Stimulated activated memory B cell treated with anti-CD40 and anti-IgM and Interleukin-4, amounts not matched to agents 10 μg/mL and 1 μg/mL and 100 μg/mL, for 72 hours (primary cell): ENCODE measurements at regions not wholly inside any gene's neighbourhood (a gene's known extent, or its start where the extent isn't known, plus 50 kb on each side); places are given as distances from the start of the nearest gene placed in this dataset.

ENCODE experiments used
- ATAC-seq: fragments of 150-1000 bp; cut with Tn5 transposase; 2 replicates; pipeline ENCODE4 v1.10.0; 2021
- H3K27ac Mint-ChIP-seq: one replicate; pipeline ENCODE4 v1.8.0; 2022; ENCODE audit warnings: mild to moderate bottlenecking, mixed read lengths
- H3K27me3 Mint-ChIP-seq: one replicate; pipeline ENCODE4 v1.8.0; 2022; ENCODE audit warnings: mixed read lengths
- H3K36me3 Mint-ChIP-seq: one replicate; pipeline ENCODE4 v1.8.0; 2022; ENCODE audit warnings: mixed read lengths
- H3K4me1 Mint-ChIP-seq: one replicate; pipeline ENCODE4 v1.8.0; 2022; ENCODE audit warnings: mixed read lengths
- H3K4me3 Mint-ChIP-seq: one replicate; pipeline ENCODE4 v1.8.0; 2022; ENCODE audit warnings: mild to moderate bottlenecking, moderate library complexity, mixed read lengths
- H3K9me3 Mint-ChIP-seq: one replicate; pipeline ENCODE4 v1.8.0; 2022; ENCODE audit warnings: mixed read lengths

DNA sequence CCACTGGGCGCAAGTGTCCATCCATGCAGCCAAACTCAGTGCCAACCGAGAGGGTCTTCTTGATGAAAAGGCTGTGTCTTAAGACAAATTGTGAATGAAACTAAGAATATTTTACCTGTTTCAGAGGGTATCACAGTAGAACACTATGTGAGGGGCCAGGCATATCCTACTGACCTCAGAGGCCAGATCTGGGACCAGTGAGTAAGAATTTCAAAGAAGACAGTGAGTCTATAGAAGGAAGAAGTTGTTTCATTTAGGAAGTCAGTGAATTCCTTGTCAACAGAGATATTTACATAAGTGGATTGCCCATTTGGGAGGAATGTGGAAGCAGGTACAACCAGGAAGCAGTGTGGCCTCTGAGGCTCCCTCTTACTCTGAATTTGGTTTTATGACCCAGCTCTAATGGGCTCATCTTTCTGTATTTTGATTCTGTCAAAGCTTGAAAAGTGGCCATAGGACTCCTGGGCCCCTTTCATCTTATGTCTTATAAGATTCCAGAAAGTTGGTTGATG lies 137.4 kb downstream of the ZNF664 start:
- H3K27me3 Mint-ChIP-seq: no peaks in the 10 kb centered on the region
- no peak overlapping the region for H3K4me3 Mint-ChIP-seq
- H3K4me1 Mint-ChIP-seq: peaks cover 7% of the 10 kb centered on the region
- no peaks in the 10 kb centered on the region for H3K36me3 Mint-ChIP-seq
- H3K9me3 Mint-ChIP-seq: peaks cover 6% of the 10 kb centered on the region
- no peak overlapping the region for H3K27ac Mint-ChIP-seq
- ATAC-seq: no peak

DNA sequence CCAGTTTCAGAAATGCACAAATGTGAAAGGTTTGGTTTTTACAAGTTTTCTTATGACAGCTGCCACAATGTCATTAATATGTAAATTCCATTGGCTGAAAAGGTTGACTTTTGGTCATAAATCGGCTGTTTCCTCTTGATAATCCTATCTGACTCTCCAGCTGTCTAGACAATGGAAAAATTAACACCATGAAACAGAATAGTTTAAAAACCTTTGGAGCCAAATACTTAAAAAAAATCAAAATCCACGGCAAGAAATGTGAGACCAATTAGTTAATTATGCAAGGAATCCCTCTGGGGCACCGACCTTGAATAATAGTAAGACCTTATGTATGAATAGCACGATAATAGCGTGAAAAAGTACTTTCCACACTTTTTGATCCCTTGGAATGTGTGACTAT lies 138.0 kb downstream of the ZNF664 start:
- H3K27me3 Mint-ChIP-seq: peaks cover 3% of the 10 kb centered on the region
- H3K9me3 Mint-ChIP-seq: peaks cover 6% of the 10 kb centered on the region
- no peaks in the 10 kb centered on the region for H3K36me3 Mint-ChIP-seq
- H3K27ac Mint-ChIP-seq: no peak overlapping the region
- H3K4me3 Mint-ChIP-seq: no peak overlapping the region
- peaks cover 7% of the 10 kb centered on the region for H3K4me1 Mint-ChIP-seq
- no peak for ATAC-seq

DNA sequence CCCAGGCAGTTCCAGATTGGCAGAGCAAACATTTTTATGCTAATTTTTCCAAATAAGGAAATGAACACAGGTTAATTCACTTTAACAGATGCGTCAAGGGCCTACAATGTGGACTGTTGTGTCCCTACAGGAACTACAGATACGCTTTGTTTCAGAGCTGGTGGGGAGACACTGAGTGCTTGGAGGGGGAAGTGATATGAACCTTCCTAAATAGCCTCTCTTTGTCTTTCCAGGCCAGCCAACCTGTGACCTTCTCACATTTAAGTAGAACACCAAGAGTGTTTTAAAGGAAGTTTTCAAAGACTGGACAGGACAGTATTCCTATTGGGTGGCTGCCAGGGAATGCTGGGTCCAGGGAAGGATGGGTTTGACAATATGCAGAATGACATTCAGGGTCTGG lies 141.3 kb downstream of the ZNF664 start:
- no peak for ATAC-seq
- no peak overlapping the region for H3K27ac Mint-ChIP-seq
- H3K36me3 Mint-ChIP-seq: no peaks in the 10 kb centered on the region
- H3K4me3 Mint-ChIP-seq: no peak overlapping the region
- H3K27me3 Mint-ChIP-seq: peaks cover 22% of the 10 kb centered on the region
- peaks cover 7% of the 10 kb centered on the region for H3K4me1 Mint-ChIP-seq
- H3K9me3 Mint-ChIP-seq: peaks cover 3% of the 10 kb centered on the region

DNA sequence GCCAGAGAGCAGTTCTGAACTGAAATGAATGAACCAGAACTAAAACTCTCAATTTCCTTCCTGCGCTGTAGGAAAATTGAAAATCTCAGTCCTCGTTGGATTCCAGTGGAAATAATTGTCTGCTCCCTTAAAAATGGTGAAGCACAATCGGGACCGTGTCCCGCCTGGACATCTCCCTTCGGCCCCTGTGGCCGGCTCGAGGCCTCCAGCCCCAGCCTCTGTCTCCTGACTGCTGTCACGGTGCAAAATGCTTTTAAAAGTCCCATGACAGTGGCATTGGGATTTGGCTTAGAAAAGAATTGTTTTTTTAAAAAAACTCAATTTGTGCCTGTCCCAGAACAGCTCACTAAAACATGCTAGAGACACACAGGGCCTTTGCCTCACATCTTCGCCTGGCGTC lies 142.5 kb downstream of the ZNF664 start:
- Mint-ChIP-seq H3K27ac (no peak overlapping the region), H3K4me3 (no peak overlapping the region), H3K4me1 (no peaks in the 10 kb centered on the region), H3K36me3 (no peaks in the 10 kb centered on the region), H3K9me3 (no peaks in the 10 kb centered on the region), H3K27me3 (peaks cover 22% of the 10 kb centered on the region)
- no peak for ATAC-seq

DNA sequence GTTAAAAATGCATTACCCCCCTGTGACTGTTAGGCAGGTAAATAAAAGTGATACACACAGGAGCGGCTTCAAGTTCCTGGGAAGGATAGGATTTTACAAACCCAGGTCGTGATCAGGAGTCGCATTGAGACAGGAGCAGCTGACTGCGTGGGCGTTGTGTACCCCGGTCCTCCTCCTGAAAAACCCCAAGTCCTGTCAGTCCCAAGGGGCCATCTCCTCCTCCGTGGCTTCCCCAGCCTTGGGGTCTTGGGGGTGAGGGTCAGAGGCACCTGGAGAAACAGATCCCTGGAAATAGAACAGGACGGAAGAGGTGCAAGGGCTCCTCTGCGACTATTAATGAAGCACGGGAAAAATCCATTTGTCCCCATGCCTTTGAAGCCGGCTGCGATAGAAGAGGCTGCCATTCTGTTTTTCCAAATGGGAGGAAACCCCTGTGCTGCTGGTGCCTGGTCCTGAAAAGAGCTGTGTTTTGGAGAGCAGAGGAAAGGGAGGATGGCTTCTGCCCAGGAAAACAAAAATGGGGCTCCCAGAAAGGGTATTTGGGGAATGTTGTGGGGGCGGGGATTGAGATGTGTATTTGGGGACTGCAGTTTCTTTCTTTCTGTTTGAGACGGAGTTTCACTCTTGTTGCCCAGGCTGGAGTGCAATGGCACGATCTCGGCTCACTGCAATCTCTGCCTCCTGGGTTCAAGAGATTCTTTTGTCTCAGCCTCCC lies 143.1 kb downstream of the ZNF664 start:
- no peak for ATAC-seq
- no peaks in the 10 kb centered on the region for H3K4me1 Mint-ChIP-seq
- no peak overlapping the region for H3K4me3 Mint-ChIP-seq
- no peaks in the 10 kb centered on the region for H3K36me3 Mint-ChIP-seq
- peaks cover 22% of the 10 kb centered on the region for H3K27me3 Mint-ChIP-seq
- no peak overlapping the region for H3K27ac Mint-ChIP-seq
- H3K9me3 Mint-ChIP-seq: no peaks in the 10 kb centered on the region

DNA sequence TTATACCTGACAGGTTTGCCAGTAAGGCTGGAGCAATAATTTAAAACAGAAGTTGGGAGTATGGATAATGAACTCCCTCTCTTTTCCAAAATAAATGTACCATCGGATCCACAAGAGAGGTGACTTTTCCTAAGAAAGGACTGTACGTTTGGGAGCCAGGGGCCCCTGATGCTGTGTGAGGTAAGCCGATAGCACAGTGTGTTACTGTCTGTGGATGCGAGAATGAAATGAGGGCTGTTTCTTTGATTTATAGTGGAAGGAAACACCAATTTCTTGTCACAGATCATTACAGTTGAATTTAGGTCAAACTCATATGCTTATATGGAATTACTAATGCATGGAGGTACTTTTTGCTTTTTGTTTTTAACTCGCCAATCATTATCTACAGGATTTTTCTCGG lies 147.7 kb downstream of the ZNF664 start:
- H3K27me3 Mint-ChIP-seq: peaks cover 31% of the 10 kb centered on the region
- ATAC-seq: no peak
- H3K4me1 Mint-ChIP-seq: no peaks in the 10 kb centered on the region
- no peaks in the 10 kb centered on the region for H3K36me3 Mint-ChIP-seq
- no peaks in the 10 kb centered on the region for H3K9me3 Mint-ChIP-seq
- no peak overlapping the region for H3K4me3 Mint-ChIP-seq
- no peak overlapping the region for H3K27ac Mint-ChIP-seq

DNA sequence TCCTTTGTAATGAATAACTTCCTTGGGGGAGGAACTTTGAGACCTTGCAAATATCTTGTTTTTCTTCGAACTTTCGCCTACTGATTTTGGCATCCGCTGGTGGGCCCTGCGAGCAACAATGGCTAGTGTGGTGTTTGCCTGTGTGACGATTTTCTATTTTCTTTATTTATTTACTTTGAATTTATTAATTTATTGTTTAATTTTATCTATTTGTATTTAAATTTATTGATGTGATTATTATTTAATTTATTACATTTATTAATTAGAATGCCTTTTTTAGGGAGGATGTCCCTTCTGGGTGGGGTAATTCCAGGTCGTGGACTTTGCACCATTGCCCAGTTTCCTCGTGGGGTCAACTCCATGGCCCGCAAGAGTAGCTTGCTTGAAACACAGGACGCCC lies 149.7 kb downstream of the ZNF664 start:
- H3K4me3 Mint-ChIP-seq: no peak overlapping the region
- no peak for ATAC-seq
- H3K4me1 Mint-ChIP-seq: no peaks in the 10 kb centered on the region
- H3K27ac Mint-ChIP-seq: no peak overlapping the region
- H3K27me3 Mint-ChIP-seq: peaks cover 17% of the 10 kb centered on the region
- no peaks in the 10 kb centered on the region for H3K9me3 Mint-ChIP-seq
- no peaks in the 10 kb centered on the region for H3K36me3 Mint-ChIP-seq

DNA sequence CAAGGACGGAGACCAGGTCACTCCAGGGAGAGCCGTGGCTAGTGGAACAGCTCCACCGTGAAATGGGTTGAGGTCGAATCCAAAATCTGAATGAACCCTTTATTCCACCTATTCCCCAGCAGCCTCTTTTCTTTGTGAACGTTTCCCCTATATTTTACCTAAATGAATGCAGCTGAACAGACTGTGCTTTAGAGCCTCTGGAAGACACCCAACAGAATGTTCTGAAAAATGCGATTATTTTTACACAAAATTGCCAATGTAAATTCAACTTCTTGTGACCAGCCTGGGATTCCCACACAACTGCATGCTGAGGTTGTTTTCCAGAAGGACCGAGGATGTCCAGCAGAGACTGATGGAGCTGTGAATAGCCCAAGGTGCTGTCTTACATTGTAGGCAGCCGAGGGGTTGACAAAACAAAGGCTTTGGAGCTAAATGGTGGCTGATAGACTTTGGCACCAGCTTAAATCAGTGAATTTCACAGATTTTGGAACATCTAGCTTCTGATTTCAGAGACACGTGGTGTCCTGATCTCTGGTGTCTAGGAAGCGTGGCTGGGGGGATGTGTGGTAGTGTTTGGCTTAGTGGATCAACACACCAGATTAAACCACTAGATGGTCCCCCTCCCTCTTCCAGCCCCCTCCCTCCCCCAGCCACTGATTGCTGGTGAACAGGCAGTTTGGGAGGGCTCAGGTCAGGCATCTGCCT lies 150.4 kb downstream of the ZNF664 start:
- Mint-ChIP-seq H3K4me1 (no peaks in the 10 kb centered on the region), H3K36me3 (no peaks in the 10 kb centered on the region), H3K4me3 (no peak overlapping the region), H3K9me3 (no peaks in the 10 kb centered on the region), H3K27ac (no peak overlapping the region), H3K27me3 (peaks cover 16% of the 10 kb centered on the region)
- no peak for ATAC-seq

DNA sequence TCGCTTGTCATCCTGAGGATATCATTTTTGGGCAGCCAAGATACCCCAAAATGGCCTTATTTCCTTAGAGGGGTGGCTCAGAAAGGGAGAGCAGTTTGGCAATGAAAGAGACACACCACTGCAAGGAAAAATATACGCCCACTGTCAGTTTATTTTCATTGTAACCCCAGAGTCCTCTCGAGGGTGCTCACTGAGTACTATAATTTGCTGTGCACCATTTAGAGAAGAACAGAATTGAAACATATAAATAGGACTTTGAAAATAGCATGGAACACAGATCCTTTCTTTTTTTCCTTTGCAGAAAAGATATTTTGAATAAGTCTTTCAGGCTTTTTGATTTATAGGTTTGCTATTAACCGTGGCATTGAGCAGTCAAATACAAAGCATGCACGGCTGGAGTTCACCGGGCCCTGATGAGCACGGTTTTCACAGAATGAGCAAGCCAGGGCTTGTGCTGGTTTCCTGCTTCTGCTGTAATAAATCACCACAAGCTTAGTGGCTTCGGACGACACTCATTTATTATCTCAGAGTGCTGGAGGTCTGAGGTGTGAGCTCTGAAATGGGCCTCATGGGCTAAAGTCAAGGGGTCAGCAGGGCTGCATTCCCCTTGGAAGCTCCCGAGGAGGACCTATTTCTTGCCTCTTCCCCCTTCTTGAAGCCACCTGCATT lies 152.3 kb downstream of the ZNF664 start:
- no peaks in the 10 kb centered on the region for H3K4me1 Mint-ChIP-seq
- H3K9me3 Mint-ChIP-seq: no peaks in the 10 kb centered on the region
- peaks cover 24% of the 10 kb centered on the region for H3K27me3 Mint-ChIP-seq
- no peak for ATAC-seq
- no peak overlapping the region for H3K27ac Mint-ChIP-seq
- no peaks in the 10 kb centered on the region for H3K36me3 Mint-ChIP-seq
- H3K4me3 Mint-ChIP-seq: no peak overlapping the region

DNA sequence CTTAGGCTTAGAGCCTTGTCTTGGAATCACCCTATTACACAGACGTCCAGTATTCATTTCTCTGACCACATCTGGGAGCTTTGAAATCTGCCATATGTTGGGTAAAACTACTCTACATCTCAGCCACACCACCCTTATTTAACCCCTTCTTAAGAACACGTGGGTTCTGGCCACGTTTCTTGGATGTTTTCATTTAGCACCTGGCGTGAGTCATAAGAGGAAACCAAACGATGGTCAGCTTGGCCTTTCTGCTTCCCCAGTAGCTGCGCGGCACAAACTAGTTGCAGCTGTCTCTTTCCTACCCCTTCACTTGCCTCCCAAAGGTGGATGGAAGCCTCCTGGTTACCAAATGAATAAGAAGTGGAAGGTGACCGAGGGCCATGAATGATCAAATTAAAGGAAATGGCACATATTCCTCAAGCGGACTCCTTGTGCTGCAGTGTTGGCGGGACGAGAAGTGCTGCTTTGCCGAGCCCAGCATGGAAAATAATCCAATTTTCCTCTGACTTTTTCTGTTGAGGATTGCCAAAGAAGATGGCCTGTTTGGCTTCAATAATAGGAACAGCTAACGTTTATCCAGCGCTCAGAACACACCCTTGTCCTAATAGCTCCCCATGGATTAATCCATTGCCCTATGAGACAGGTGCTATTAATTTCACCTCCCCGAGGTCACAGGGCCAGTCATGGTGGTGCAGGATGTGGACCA lies 154.1 kb downstream of the ZNF664 start:
- Mint-ChIP-seq H3K9me3 (no peaks in the 10 kb centered on the region), H3K36me3 (no peaks in the 10 kb centered on the region), H3K4me1 (no peaks in the 10 kb centered on the region), H3K4me3 (no peak overlapping the region), H3K27me3 (peaks cover 24% of the 10 kb centered on the region), H3K27ac (no peak overlapping the region)
- no peak for ATAC-seq

DNA sequence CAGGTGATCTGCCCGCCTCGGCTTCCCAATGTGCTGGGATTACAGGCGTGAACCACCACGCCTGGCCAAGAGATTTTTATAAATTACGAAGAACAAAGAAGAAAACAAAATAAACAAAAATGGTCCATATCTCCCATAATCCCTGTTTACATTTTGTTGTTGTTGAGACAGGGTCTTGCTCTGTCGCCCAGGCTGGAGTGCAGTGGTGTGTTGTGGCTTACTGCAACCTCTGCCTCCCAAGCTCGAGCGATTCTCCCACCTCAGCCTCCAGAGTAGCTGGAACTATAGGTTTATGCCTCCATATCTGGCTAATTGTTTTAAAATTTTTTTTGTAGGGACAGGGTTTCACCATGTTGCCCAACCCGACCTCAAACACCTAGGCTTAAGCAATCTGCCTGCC lies 156.1 kb downstream of the ZNF664 start:
- Mint-ChIP-seq H3K4me1 (no peaks in the 10 kb centered on the region), H3K27ac (no peak overlapping the region), H3K36me3 (no peaks in the 10 kb centered on the region), H3K27me3 (peaks cover 26% of the 10 kb centered on the region), H3K9me3 (no peaks in the 10 kb centered on the region), H3K4me3 (no peak overlapping the region)
- no peak for ATAC-seq

DNA sequence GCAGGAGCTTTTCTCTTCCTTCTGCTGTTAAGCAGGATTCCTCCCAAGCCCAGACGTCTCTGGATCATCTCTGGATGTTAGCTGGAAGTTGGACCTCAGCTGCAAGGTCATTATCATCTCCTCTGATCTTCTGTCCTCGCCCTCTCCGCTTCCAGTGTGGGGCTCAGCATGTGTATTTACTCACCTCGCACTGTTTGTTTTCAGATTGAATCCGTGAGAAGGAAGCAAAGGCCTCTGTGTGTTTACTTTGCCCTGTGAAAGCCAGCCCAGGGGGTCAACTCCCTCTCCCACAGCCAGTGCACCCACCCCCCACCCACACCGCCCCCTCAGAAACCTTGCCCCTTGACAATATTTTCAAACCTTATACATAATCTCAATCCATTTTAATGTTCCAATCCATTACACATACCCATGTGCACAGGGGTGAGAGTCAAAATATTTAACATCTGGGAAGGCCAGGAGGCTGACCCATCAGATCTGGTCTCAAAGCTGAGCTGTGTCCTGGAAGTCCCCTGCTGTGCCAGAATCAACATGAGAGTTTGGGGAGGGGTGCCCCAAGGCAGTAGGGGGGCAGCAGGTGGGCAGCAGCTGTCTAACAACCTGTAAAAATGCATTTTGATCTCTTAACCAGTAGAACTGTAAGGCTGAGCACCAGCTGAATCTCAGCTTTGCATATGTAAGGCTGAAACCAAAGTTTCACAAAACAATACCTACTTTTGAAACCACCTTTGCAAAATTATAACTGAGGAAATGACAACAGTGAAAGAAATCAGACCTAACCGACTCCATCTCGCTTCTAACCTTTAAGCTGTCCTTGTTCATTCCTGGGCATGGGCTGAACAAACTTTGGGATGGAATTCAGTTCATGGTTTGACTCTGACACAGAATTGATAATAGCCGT lies 157.9 kb downstream of the ZNF664 start:
- Mint-ChIP-seq H3K27ac (no peak overlapping the region), H3K9me3 (no peaks in the 10 kb centered on the region), H3K27me3 (peaks cover 23% of the 10 kb centered on the region), H3K4me3 (no peak overlapping the region), H3K4me1 (no peaks in the 10 kb centered on the region), H3K36me3 (no peaks in the 10 kb centered on the region)
- no peak for ATAC-seq

DNA sequence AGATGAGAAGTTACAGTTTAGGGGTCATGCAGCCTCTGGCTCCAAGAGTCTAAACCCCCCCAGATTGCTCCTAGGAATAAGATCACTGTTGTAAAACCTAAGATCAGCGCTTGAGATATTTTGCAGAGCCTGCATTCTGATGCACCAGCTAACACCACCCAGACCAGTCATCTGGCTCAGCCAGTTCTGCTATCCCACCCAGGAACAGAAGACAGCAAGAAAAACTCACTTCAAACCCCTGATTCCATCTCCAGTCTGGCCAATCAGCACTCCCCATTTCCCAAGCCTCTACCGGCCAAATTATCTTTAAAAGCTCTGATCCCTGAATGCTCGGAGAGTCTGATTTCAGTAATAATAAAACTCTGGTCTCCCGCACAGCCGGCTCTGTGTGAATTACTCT lies 158.6 kb downstream of the ZNF664 start:
- H3K27ac Mint-ChIP-seq: no peak overlapping the region
- no peak overlapping the region for H3K4me3 Mint-ChIP-seq
- no peaks in the 10 kb centered on the region for H3K9me3 Mint-ChIP-seq
- ATAC-seq: no peak
- peaks cover 22% of the 10 kb centered on the region for H3K27me3 Mint-ChIP-seq
- H3K4me1 Mint-ChIP-seq: no peaks in the 10 kb centered on the region
- H3K36me3 Mint-ChIP-seq: no peaks in the 10 kb centered on the region

DNA sequence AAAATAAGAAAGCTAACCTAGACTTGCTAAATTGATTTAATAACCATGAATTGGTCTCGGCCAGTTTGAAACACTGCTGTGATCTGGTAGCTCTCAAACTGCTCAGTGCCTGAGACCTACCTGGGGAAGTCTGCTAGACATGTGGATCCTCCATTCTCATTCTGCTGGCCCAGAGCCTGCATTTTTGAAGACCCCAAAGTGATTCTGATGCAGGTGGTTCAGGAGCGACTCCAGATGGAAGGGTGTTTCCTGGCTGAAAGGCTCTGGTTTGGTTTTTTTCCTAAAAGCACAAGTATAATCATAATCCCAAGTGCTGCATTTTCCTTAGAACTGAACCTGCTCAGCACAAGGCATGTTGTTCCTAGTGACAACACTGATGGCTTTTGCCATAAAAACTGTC lies 159.5 kb downstream of the ZNF664 start:
- Mint-ChIP-seq H3K27me3 (peaks cover 27% of the 10 kb centered on the region), H3K9me3 (peaks cover 2% of the 10 kb centered on the region), H3K36me3 (no peaks in the 10 kb centered on the region), H3K4me3 (no peak overlapping the region), H3K4me1 (no peaks in the 10 kb centered on the region), H3K27ac (no peak overlapping the region)
- ATAC-seq: no peak
